ENCODE measurements at regions not wholly inside any gene's neighbourhood (a gene's known extent, or its start where the extent isn't known, plus 50 kb on each side); places are given as distances from the start of the nearest gene placed in this dataset.
"Not testable (repeated sequence)": the region's sequence is repeated elsewhere in the genome, so short reads cannot be mapped to it uniquely, and the experiment has no call there.

DNA sequence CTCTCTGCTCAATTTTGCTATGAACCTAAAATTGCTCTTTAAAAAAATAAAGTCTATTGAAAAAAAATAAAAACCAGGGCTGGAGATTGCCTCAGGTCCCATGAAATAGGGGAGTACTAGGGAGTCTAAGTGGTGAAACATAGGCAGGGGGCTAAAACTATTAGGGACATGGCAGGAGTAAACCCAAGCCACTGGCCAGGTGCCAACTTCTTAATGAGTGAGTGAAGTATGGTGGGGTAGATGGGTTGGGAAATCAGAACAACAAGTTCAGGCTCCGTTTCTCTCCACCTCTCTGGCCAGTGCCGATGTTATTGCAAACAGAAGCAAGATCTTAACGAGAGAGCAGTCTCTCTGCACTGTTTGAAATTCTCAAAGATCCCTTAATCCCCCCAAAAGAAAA, 322.4 kb upstream of the CDH5 start:
- DNase-seq: no peak

DNA sequence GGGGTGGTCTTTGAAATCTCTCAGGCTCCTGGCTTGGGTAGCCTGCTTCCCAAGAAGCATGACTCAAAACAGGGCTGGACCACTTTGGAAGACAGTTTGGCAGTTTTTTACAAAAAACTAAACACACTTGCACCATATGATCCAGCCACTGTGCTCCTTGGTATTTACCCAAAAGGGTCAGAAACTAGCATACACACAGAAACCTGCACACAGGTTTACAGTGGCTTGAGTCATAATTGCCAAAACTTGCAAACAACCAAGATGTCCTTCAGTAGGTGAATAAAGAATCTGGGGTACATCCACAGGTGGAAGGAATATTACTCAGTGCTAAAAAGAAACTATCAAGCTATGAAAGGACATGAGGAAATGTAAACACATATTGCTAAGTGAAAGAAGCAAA, 323.2 kb upstream of the CDH5 start:
- no peak for DNase-seq

DNA sequence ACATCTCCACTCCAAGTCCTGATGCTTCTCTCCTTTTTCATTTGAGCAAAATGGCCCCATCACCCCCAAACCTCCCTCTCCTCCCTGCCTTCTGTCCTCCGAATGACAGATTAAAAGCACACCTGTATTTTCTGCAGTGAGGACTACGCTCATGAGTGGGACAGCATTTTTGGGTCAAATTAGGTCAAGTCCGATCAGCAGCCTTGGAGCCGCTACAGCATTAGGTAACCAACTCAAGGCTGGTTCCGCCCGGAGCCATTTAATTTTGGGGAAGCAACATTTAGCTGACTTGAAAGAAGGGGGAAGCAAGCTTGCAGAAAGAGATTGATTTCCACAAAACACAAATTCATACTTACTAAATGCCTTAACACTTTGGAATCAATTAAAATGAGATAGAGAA, 324.1 kb upstream of the CDH5 start:
- DNase-seq: no peak

DNA sequence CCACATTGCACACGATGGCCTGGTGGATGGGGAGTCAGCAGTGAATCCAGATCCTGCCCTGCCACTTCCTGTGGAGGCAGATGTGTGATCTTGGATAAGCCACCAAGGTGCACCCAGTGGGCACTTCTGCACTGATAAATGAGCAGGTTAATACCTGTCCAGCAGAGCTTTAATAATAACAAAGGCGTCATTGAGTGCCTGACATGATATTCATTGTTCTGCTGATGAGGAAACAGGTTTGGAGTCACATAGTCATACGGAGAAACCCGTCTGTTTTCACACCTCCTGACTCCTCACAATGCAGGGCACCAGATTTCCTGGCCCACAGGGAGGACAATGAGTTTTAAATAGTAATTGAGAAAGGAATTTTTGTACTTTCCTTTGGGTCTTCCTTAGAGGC, 324.6 kb upstream of the CDH5 start:
- no peak for DNase-seq

DNA sequence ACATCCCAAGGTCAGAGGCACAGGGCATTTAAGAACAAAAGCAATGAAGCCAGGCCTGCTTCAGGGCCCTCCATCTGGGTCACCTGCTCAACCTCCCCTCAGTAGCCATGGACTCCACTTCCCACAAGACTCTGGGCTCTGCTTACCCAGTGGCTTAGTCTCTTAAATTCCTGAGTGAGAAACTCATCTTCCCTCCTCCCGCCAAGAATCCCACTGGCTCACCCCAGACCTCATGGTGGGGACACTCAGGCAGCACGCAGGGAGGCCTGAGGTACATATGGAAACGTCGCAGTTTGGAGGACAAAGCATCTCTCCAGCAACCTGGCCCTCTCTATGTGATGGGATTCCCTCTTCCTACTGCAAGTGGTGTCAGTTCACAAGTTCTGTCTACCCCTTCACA, 326.7 kb upstream of the CDH5 start:
- DNase-seq: no peak

DNA sequence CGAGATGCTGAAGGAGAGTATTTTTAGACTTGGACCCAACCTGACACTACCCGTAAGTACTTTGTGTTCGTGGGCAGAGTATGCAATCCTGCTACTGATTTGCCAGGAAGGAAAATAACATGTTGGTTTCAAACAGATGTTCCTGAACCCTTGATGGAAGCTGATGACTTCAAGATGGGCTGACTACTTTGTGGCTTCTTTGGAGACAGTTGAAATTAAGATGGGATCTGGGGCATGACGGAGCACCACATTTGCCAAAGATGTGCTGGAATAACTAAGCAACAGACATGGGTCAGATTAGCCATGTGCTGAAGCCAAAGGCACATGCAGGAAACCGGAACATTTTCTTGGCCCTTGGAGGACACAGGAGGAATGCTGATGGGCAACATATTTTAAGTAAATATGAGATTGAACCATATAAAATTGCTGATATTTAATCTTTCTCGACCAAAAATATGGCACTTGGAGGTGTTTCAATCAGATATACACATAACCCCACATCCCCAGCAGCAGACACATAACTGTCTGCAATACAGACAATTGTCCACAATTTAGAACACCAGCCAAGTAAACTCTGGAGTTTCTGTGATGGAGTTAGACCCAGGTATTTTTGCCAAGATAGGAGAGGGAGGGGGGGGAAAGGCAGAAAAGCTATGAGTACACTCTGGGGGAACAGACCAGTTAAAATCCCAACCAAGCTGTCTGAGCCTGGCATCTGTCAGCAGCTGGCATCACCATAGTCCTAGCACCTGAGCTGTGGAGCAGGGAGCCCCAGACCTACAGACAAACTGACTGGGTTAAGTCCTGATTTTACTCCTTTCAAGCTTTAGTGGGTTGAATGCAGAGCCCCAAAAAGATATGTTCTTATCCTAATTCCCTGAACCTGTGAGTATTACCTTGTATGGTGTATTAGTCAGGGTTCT, 329.4 kb upstream of the CDH5 start:
- no peak for DNase-seq

DNA sequence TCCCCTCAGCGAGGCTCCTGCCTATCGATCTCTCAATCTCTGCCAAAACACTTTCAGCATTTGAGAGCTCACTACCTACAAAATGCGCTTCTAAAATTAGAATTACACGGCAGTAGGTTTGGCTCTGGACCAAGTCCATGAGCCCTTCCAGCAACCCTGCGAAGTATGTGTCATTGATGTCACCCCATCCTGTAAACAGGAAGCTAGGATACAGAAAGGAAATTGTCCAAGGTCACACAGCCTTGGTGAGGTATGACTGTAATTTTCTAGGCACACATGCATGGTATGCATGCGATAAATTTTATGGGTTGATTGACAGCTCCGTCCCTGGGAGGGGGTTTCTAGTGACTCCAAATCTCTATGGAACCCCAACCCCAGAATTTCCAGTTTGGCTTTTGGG, 330.3 kb upstream of the CDH5 start:
- DNase-seq: no peak

DNA sequence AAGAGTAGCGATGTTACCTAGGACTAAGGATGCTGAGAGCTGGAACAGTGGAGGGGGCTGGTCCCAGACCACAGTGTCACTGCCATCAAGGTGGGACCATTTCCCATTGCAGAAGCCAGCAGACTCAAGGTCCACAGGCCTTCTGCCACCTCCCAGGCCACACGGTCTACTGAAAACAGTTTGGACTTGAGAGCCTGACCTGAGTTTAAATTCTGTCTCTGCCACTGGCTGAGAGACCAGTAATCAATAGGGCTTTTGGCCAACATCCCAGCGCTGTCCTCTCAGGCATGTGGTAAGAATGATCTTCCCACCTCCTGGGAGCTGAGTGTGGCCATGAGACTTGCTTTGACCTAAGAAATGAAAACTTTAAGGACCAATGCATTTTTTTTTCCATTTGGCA, 331.4 kb upstream of the CDH5 start:
- DNase-seq: no peak

DNA sequence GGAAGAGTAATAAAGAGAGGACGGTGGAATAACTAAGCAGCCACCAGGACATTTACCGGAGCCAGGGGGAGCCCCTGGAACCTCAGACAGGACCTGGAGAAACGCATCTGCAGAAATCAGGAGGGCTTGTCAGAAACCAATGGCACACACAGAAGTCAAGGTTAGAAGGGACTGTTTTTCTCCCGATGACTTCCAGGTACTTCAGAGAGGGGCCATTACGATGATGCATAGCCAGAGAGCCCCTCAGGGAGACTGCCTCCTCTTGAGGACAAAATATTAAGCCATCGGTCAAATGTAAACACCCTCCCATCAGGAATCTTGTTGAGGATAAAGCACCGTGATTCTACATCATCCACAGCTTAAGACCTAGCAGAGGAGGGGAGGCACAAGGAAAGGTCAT, 333.6 kb upstream of the CDH5 start:
- no peak for DNase-seq

DNA sequence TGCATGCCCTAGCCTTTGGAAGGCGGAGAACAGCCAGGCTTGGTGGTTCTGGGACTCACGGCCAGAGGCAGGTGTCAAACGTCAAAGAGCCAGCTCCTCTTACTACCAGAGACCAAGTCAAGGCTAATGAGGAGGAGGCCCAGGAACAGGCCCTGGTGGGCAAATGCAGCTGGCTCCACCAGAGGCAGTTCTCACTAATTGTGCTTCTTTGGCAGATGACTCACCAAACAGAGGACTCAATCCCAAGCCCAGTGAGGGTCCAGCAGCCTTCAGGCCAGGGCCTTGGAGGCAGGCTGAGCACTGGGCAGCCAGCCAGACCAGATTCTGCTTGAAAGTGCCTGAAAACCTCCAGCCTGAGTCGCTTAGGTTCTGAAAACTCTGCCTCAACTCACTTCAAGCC, 336.5 kb upstream of the CDH5 start:
- DNase-seq: no peak

DNA sequence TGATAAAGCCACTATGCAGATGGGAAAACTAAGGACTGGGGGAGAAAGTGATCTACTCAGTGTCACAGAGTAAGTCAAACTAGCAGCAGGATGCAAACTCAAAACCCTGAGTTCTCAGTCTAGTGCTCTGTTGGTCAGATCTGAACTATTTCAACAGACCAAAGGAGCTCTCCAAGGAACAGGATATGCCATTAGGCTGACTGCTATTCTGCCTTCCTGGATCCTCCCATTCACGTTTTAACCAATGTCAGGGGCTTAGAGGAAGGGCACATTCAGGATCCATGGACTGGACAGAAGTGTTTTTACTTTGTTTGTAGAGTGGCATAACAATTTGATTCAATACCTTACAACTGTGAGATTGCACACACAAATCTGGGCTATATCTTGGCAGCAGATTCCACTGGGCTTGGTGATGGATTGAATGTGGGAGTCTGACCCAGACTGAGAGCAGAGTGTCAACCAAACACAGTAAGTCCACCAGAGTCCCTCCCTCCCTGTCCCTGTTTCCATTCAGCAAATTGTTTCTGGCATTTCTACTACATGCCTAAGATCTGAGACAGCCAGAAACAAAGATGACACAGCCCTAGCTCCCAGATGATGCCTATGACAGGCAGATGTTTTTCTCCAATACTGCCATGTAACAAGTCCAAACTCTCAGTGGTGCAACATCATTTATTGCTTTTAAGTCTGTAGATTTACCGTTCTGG, 337.8 kb upstream of the CDH5 start:
- no peak for DNase-seq

DNA sequence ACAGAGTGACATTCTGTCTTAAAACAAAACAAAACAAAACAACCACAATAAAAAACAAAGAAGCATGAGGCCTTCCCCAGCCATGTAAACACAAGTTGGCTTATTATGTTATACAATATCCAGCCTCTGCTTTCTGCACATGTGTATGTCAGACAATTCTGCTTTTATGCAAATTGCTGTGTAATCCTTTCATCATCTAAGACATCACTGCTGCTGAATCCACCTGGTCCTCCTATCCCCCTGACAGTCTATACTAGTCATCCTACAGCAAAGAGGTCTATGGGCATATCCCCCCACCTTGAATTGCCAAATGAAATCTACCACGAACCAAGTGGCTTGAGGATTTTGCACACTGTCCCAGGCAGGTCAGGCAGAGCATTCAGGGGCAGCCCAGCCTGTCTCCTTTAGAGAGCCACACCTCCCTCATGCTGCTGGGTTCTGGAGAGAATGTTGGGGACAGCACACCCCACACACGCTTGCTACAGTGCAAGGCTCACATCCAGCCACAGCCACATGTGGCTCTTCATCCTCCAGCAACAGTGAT, 339.6 kb upstream of the CDH5 start:
- no peak for DNase-seq

DNA sequence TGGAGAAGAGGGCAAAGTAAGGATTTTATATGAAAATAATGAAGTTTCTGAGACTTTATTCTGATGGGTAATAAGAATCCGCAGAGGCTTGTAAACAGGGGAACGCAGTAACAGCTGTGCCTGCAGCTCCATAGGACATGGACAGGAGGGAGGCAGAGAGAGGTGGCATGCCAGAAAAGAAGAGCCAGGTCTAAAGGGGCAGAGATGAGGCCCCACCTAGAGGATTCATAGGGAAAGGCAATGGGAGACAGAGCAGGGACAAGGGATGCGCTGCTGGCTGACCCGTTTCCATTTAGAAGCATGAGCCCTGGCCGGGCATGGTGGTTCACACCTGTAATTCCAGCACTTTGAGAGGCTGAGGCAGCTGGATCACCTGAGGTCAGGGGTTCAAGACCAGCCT, 340.3 kb upstream of the CDH5 start:
- DNase-seq: no peak

DNA sequence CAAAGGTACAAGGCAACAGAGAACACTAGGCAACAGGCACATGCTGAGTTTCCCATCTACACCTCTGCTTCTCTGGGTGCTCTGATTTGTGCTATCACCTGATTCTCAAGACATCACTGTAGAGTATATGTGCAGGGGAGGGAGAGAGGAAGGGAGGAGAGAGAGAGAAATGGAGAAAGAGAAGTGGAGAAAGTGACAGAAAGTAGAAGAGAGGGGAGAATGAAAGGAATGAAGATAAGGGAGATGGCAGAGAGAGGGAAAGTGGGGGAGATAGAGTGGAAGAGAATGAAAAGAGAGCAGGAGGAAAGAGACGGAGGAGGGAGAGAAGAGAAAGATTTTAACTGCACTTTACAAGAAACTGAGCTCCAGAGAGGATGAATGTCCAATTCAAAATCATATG, 340.7 kb upstream of the CDH5 start:
- no peak for DNase-seq

DNA sequence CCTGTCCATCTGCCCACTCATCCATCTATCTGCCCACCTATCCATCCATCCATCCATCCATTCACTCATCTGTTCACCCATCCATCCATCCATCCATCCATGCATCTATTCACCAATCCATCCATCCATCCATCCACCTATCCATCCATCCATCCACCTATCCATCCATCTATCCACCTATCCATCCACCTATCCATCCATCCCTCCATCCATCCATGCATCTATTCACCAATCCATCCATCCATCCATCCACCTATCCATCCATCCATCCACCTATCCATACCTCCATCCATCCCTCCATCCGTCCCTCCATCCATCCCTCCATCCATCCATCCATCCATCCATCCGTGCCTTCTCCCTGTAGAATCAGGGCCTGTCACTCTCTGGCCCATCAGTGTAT, 341.9 kb upstream of the CDH5 start:
- DNase-seq: not testable (repeated sequence)

DNA sequence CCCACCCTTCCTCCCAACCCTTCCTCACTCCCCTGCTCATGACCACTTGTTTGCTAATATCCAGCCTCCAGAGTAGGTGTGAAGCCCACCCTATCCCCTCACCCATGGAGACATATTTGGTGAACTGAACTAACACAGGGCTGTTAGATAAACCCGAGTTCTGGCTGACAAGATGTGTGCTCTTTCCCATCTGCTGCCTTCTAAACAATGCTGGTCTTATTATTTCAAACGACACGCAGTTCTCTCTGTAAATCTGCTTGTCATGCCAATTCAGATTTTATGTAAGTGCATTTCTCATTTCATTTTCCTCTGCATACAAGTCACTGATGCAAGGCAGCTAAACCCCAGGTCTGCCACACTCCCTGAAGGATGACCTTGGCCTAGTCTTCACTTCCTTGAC, 343.0 kb upstream of the CDH5 start:
- DNase-seq: no peak

DNA sequence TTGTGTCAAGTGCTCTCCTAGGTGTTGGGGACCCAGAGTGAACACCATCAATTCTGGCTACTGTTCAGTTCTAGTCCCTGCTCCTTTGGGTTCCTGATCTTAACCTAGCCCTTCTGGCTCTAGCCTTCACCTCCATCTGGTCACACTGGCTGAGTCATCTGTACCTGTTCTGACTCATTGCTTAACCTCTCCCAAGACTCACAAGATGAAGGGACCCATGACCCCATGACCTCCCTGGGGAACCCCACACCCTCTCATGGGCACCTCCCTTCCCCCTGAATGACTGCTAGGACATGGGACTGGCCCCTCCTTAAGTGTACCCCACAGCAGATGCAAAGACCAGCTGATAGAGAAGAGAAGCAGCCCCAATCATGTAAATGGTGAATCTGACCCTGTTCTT, 345.8 kb upstream of the CDH5 start:
- peak in 1 of 2 experiments; percentile 6 for DNase-seq

DNA sequence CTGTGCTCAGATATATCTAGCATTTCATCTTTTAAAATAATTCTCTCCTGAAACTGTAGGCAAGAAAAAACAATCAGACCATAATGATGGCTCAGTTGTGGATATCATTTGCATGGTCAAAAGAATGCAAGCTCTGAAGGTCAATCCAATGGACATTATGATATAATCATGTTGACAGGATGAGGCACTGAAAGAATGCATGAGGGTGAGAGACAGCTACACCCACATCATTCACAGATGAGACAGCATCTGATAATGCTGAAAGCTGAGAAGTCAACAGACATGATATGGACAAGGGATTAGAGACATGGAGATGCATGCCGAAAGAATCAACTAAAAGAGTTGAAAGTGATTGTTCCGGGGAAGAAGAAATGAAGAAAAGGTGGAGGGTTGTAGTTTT, 346.4 kb upstream of the CDH5 start:
- no peak for DNase-seq

DNA sequence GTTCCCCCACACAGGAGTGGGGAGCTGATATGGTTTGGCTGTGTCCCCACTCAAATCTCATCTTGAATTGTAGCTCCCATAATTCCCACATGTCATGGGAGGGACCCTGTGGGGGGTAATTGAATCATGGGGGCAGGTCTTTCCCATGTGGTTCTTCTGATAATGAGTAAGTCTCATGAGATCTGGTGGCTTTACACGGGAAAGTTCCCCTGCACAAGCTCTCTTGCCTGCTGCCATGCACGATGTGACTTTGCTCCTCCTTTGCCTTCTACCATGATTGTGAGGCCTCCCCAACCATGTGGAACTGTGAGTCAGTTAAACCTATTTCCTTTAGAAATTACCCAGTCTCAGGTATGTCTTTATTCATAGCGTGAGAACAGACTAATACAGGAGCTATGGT, 347.0 kb upstream of the CDH5 start:
- DNase-seq: not testable (repeated sequence)

DNA sequence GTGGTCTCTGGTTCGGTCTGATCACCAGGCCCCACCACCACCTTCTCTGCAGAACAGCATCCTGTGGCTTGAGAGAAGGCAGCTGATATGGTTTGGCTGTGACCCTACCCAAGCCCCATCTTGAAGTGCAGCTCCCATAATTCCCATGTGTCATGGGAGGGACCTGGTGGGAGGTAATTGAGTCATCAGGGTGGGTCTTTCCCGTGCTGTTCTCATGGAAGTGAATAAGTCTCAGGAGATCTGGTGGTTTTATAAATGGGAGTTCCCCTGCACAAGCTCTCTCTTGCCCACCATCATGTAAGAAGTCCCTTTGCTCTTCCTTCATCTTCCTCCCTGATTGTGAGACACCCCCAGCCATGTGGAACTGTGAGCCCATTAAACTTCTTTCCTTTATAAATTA, 352.3 kb upstream of the CDH5 start:
- no peak for DNase-seq

DNA sequence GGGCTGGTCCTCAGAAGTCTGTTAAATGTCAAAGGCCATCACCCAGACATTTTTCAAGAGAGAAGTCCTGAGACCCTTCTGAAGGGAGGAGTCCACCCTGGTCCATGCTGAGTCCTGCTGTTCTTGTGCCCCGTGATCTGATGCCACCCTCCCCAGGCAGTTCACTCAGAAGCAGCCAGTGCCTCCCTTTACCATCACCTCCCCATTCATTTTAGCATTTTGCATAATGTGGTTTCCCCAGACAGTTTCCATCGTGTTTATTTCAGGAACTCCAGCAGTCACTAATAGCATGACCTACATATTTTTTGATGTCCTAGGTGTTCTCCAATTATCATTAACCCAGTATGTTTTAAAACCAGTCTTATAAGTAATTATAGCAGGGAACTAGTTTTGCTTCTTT, 353.0 kb upstream of the CDH5 start:
- DNase-seq: no peak

DNA sequence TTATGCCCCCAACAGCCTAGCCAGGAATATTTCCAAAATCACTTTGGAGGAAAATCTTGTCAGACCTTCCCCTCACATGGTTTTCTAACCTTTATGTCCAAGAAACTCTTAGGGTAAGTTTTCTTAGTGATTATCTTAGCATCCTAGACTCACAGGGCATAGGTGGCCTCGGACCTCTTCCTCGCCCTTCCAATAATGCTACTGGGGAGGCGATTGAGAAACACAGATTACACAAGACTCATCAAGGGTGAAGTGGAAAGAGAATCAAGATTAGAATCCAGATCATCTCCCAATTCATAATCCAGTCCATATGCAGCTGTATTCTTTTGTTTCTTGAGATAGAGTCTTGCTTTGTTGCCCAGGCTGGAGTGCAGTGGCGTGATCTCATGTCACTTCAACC, 358.4 kb upstream of the CDH5 start:
- DNase-seq: no peak

DNA sequence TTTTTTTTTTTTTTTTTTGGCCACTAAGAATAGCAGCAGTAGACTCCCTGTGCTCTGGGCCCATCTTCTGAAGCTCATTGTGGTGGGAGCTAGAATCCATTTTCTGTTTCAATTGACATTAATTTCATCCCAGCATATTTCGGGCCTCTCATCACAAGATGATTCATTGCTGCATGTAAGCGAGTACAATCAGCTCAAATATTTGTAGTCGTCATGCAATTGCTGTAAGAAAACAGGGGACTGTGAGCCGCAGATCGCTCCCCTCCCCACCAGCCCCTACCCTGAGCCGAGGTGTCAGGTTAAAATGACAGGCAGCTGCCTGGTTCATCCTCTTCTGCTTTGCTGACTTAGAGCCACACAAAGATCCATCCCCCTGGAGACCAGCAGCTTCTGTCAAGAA, 358.8 kb upstream of the CDH5 start:
- no peak for DNase-seq

DNA sequence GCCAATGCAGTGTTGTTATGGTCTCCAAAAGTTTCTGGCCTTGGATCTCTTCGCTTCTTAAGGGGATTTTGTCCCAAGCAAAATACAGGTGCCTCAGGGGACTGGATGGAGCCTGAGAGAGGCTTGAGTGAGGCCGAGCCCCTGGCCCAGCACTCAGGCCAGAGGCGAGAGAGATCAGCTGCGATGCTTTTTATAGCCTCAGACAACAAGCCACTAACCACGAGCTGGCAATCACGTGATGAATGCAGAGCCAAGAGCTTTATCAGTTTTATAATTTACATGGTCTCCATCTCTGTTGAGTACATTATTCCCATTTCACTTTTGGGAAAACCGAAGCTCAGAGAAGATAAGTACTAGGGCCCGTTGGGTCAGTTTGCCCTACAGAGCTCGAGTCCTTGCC, 360.0 kb upstream of the CDH5 start:
- no peak for DNase-seq
